ENCODE measurements at regions not wholly inside any gene's neighbourhood (a gene's known extent, or its start where the extent isn't known, plus 50 kb on each side); places are given as distances from the start of the nearest gene placed in this dataset.

- Histone ChIP-seq H3K27ac (no peak overlapping the region), H3K4me1 (no peaks in the 10 kb centered on the region), H3K9me3 (no peaks in the 10 kb centered on the region), H3K4me3 (no peak overlapping the region), H3K27me3 (no peaks in the 10 kb centered on the region), H3K36me3 (no peaks in the 10 kb centered on the region)
- TF ChIP-seq POLR2A (IDR thresholded peaks at IDR 0.05) = no peak
- TF ChIP-seq CTCF (IDR thresholded peaks at IDR 0.05 in 4 of 5, conservative IDR thresholded peaks at IDR 0.05 in 1 of 5) = no peak
- DNase-seq = no peak
- in situ Hi-C loops (cut with MboI; ENCODE audit: low sequenced_read_pairs in 4 of 4) (no loop called here), intact Hi-C loops (cut with DNase I; ENCODE audit: low total_unique reads) (no loop called here)
- no peak for ATAC-seq
Observed at GRCh38 chr6:9610620-9611415, 804.1 kb downstream of the TFAP2A start.

GRCh38 chr6:9606435-9607134 lies 808.3 kb downstream of the TFAP2A start:
- Histone ChIP-seq H3K4me3 (no peak overlapping the region), H3K27me3 (no peaks in the 10 kb centered on the region), H3K9me3 (no peaks in the 10 kb centered on the region), H3K4me1 (no peaks in the 10 kb centered on the region), H3K36me3 (no peaks in the 10 kb centered on the region), H3K27ac (no peak overlapping the region)
- intact Hi-C loops (cut with DNase I; ENCODE audit: low total_unique reads) (no loop called here), in situ Hi-C loops (cut with MboI; ENCODE audit: low sequenced_read_pairs in 4 of 4) (no loop called here)
- ATAC-seq = no peak
- no peak for TF ChIP-seq CTCF (IDR thresholded peaks at IDR 0.05 in 4 of 5, conservative IDR thresholded peaks at IDR 0.05 in 1 of 5)
- TF ChIP-seq POLR2A (IDR thresholded peaks at IDR 0.05) = no peak
- DNase-seq = no peak

GRCh38 chr6:9594746-9595145 lies 820.1 kb downstream of the TFAP2A start:
- ATAC-seq = no peak
- in situ Hi-C loops (cut with MboI; ENCODE audit: low sequenced_read_pairs in 4 of 4) = no loop called here
- Histone ChIP-seq H3K4me1 (no peaks in the 10 kb centered on the region), H3K36me3 (no peaks in the 10 kb centered on the region), H3K9me3 (no peaks in the 10 kb centered on the region), H3K27ac (no peak overlapping the region), H3K4me3 (no peak overlapping the region), H3K27me3 (no peaks in the 10 kb centered on the region)
- TF ChIP-seq POLR2A (IDR thresholded peaks at IDR 0.05) (no peak), CTCF (IDR thresholded peaks at IDR 0.05 in 4 of 5, conservative IDR thresholded peaks at IDR 0.05 in 1 of 5) (no peak)
- no peak for DNase-seq
- intact Hi-C loops (cut with DNase I; ENCODE audit: low total_unique reads) = no loop called here

GRCh38 chr6:9593554-9593953 lies 821.3 kb downstream of the TFAP2A start:
- H3K27ac ChIP-seq = no peak overlapping the region
- in situ Hi-C loops (cut with MboI; ENCODE audit: low sequenced_read_pairs in 4 of 4) (no loop called here), intact Hi-C loops (cut with DNase I; ENCODE audit: low total_unique reads) (no loop called here)
- no peaks in the 10 kb centered on the region for H3K27me3 ChIP-seq
- no peak overlapping the region for H3K4me3 ChIP-seq
- TF ChIP-seq CTCF (IDR thresholded peaks at IDR 0.05 in 4 of 5, conservative IDR thresholded peaks at IDR 0.05 in 1 of 5) (no peak), POLR2A (IDR thresholded peaks at IDR 0.05) (no peak)
- H3K9me3 ChIP-seq = no peaks in the 10 kb centered on the region
- ATAC-seq (no peak), DNase-seq (no peak)
- no peaks in the 10 kb centered on the region for H3K36me3 ChIP-seq
- H3K4me1 ChIP-seq = no peaks in the 10 kb centered on the region

Measured in gastrocnemius medialis (tissue), 4 donors.